Ovary (tissue), 7 donors: ENCODE measurements at regions not wholly inside any gene's neighbourhood (a gene's known extent, or its start where the extent isn't known, plus 50 kb on each side); places are given as distances from the start of the nearest gene placed in this dataset.

Experiments
- DNase-seq, 5 donors: peaks; one replicate each; pipeline ENCODE4 v3.0.0-alpha.2; 2019 to 2020
- H3K27ac ChIP-seq, 2 donors: fragments of 200-600 bp; one replicate each; pipeline versions ENCODE4 v1.5.1 to v1.8.0; 2019 to 2022
- H3K27me3 ChIP-seq: fragments of 200-600 bp; one replicate; pipeline ENCODE4 v1.8.0; 2022
- H3K36me3 ChIP-seq: fragments of 200-600 bp; sonication (generic); one replicate; pipeline ENCODE4 v1.5.1; 2019
- H3K4me1 ChIP-seq: one replicate; pipeline ENCODE4 v1.8.1; 2013; ENCODE audit warnings: mild to moderate bottlenecking, moderate library complexity; ENCODE audit not compliant: insufficient read depth
- H3K4me3 ChIP-seq: fragments of 200-600 bp; sonication (generic); one replicate; pipeline ENCODE4 v1.5.1; 2017
- H3K9me3 ChIP-seq, 2 donors: fragments of 200-600 bp in 1 of 2; sonication (generic) in 1 of 2; one replicate each; pipeline versions ENCODE4 v1.5.1 to v1.8.1; 2013 to 2019; ENCODE audit warnings: mild to moderate bottlenecking in 1 of 2, moderate library complexity in 1 of 2
- EP300 ChIP-seq: sonication (generic); formaldehyde crosslinking; IDR thresholded peaks from one replicate; pipeline ENCODE4 v1.6.1; 2017; ENCODE audit warnings: antibody characterized with exemption
- POLR2A ChIP-seq: fragments of 450-650 bp; IDR thresholded peaks from one replicate; pipeline ENCODE4 v1.6.1; 2017; ENCODE audit warnings: antibody characterized with exemption, mild to moderate bottlenecking, moderate library complexity
- WGBS, 3 donors: extraction: QIAGEN DNeasy Blood & Tissue Kit in 1 of 3; methylation state at CpG; one replicate each; pipeline versions ENCODE4 v1.1.5 to v1.1.7; 2013 to 2017; 5-methylcytosine and 5-hydroxymethylcytosine counted together
- intact Hi-C, 4 donors: fragments of 100-400 bp; cut with DNase I; formaldehyde crosslinking; loops; one replicate each; pipeline versions ENCODE4 v1.11.0 to v1.15.1; 2022 to 2023
- TF ChIP-seq, protein P1 (sequence below), 3 donors: fragments of 450-650 bp in 2 of 3; fragments of 200-600 bp in 1 of 3; IDR thresholded peaks; one replicate each; pipeline versions ENCODE4 v1.5.1 to v1.8.0; 2016 to 2022; ENCODE audit warnings: antibody characterized with exemption in 3 of 3, mild to moderate bottlenecking in 1 of 3
- donor health status: DM: no; HTN: no; CAD: no; lungs with moderate emphysema.
- donor health status: DM: no; HTN: no; CAD: no.
- donor health status: Bipolar disorder and iron deficiency.
- donor health status: DM: no; HTN: no; CAD: no.
- donor health status: DM: yes; HTN: yes; CAD: no.

DNA sequence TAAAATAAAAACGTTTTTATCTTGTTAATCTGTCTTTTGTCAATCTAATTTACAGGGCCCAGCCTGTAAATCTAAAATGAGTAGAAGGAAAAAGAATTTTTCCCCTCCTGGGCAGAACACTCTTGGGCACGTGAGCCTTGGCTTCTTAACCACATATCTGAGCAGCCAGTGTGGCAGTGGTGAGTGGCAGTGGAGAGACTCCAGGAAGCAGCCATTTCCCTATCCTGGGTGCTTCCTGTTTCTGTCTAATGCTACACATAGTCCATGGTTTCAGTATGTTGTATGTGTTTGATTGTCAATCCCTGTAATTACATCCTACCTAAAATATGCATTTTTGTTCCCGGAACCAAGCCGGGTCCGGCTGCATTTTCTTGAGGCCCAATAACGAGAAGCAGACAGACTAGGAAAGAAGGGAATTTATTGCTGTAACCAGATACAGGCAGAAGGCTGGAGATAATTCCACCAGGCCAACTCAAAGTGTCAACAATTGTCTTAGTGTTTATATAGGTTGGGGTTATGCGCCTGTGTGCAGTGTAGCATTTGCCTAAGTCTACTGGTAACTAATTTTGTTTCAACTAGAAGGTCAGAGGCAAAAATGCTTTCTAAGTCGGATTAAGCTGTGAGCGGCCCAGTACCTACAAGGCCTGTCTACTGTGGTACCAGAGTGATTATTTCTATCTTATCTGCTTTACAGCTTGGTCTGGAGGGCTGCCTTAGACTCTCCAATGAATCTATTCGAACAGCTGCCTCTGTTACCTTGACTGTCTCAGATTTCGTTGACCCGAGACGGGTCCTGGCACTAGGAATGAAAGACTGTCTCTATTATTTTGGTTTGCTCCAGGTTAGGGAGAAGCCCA is 82.4 kb upstream of the RESF1 start:
- TF ChIP-seq EP300 (no peak), POLR2A (no peak)
- TF ChIP-seq, protein P1, sequence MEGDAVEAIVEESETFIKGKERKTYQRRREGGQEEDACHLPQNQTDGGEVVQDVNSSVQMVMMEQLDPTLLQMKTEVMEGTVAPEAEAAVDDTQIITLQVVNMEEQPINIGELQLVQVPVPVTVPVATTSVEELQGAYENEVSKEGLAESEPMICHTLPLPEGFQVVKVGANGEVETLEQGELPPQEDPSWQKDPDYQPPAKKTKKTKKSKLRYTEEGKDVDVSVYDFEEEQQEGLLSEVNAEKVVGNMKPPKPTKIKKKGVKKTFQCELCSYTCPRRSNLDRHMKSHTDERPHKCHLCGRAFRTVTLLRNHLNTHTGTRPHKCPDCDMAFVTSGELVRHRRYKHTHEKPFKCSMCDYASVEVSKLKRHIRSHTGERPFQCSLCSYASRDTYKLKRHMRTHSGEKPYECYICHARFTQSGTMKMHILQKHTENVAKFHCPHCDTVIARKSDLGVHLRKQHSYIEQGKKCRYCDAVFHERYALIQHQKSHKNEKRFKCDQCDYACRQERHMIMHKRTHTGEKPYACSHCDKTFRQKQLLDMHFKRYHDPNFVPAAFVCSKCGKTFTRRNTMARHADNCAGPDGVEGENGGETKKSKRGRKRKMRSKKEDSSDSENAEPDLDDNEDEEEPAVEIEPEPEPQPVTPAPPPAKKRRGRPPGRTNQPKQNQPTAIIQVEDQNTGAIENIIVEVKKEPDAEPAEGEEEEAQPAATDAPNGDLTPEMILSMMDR (IDR thresholded peaks at IDR 0.05), result no peak
- Histone ChIP-seq H3K9me3 (no peaks in the 10 kb centered on the region), H3K4me3 (no peak overlapping the region), H3K36me3 (no peaks in the 10 kb centered on the region), H3K4me1 (peaks cover 16% of the 10 kb centered on the region), H3K27me3 (no peaks in the 10 kb centered on the region), H3K27ac (peak overlapping the region in 1 of 2 donors; percentile 73)
- intact Hi-C loops, result no loop called here
- WGBS, 3 donors, result 16 to 21% (median 17%) methylated on average over 13 of the region's 13 CpGs
- peak in 1 of 5 donors; percentile 18 for DNase-seq

DNA sequence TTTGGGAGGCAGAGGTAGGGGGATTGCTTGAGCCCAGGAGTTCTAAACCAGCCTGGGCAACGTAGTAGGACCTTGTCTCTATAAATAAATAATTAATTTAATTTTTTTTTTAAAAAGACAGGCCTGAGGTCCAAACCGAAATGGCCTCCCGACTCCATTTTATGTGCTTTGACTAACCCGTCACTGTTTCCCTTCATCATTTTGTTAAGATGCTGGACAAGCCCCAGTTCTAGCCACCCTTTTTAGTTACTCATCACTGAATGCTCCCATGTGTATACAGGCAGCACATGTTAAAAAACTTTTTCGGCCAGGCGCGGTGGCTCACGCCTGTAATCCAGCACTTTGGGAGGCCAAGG is 83.6 kb upstream of the RESF1 start:
- WGBS, 3 donors, result 92 to 93% (median 92%) methylated on average over 8 of the region's 8 CpGs
- Histone ChIP-seq H3K4me1 (peaks cover 16% of the 10 kb centered on the region), H3K27me3 (no peaks in the 10 kb centered on the region), H3K27ac (peak overlapping the region in 1 of 2 donors; percentile 6), H3K4me3 (no peak overlapping the region), H3K36me3 (no peaks in the 10 kb centered on the region), H3K9me3 (no peaks in the 10 kb centered on the region)
- intact Hi-C loops, result no loop called here
- no peak for DNase-seq
- no peak for TF ChIP-seq EP300
- TF ChIP-seq, protein P1 (IDR thresholded peaks at IDR 0.05), result no peak
- no peak for TF ChIP-seq POLR2A

DNA sequence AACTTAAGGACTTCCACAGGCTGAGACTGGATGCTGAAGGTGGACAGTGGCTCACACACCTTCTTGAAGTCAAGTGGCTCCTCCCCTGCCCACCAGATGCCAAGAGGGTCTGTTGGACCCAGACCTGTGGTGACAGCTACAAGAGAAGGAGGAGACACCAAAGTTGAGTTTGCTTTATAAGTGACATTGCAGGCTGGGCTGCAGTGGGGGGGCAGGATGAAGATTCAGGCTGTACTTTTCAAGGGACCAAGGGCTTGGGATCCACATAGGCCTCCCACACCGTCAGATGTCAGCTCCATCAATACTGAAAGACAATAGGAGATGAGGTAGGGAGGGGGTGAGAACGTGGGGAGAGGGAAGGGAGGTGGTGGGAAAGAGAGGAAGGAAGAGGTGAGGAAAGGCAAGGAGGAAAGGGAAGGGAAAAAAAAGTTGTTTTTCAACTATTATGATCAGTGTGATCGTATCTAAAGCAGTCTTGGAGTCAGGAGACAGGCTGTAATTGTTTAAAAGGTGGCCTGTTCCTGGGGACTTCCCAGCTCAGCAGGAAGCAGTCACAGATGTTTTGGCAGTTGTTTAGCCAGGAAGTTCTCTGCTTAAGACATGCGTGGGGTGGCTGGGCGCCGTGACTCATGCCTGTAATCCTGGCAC is 84.1 kb upstream of the RESF1 start:
- peaks cover 16% of the 10 kb centered on the region for H3K4me1 ChIP-seq
- no peaks in the 10 kb centered on the region for H3K9me3 ChIP-seq
- H3K27ac ChIP-seq, result peak overlapping the region in 1 of 2 donors; percentile 6
- WGBS, 3 donors, result 69 to 73% (median 69%) methylated on average over 6 of the region's 6 CpGs
- H3K27me3 ChIP-seq, result no peaks in the 10 kb centered on the region
- intact Hi-C loops, result no loop called here
- no peak overlapping the region for H3K4me3 ChIP-seq
- TF ChIP-seq POLR2A (no peak), EP300 (no peak)
- TF ChIP-seq, protein P1 (IDR thresholded peaks at IDR 0.05), result no peak
- peak in 4 of 5 donors; percentile 24 to 58 (median 41) for DNase-seq
- H3K36me3 ChIP-seq, result no peaks in the 10 kb centered on the region

DNA sequence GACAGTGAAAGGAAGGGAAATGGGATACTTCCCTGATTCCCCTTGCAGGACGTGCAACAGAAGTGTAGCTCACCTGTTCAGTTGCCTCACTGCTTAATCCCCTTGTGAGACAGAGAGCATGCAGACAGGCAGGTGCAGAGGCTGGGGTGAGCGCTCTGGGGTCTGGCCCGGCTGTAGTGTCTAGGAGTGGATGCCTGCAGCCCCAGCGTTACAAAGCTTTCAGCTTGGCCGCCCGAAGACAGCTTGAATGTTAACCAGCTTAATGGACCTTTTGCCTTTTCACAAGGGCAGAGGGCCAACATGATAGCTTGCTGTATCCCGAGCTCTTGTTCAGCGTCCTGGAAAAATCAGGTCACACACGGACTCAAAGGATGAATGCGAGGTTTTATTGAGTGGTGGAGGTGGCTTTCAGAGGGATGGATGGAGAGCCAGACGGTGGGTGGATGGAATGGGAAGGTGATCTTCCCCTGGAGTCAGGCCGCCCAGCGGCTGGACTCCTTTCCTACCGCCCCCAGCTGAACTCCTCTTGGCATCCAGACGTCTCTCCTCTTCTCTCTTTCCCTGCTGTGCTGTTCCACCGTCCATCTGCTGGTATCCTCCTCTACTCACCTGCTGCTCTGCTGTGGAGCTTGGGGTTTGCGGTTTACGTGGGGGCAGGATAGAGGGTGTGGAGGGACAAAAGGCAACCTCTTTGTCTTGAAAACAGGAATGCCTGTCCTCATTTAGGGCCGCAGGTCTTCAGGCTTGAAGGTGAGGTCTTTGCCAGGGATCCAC is 86.2 kb upstream of the RESF1 start:
- H3K27me3 ChIP-seq, result no peaks in the 10 kb centered on the region
- H3K9me3 ChIP-seq, result no peaks in the 10 kb centered on the region
- no peak for TF ChIP-seq POLR2A
- no peak for TF ChIP-seq EP300
- TF ChIP-seq, protein P1 (IDR thresholded peaks at IDR 0.05), result no peak
- WGBS, 3 donors, result 79 to 87% (median 85%) methylated on average over 19 of the region's 19 CpGs
- H3K36me3 ChIP-seq, result no peaks in the 10 kb centered on the region
- no peak for DNase-seq
- no peak overlapping the region for H3K4me3 ChIP-seq
- intact Hi-C loops, result no loop called here
- no peak overlapping the region for H3K27ac ChIP-seq
- H3K4me1 ChIP-seq, result peaks cover 21% of the 10 kb centered on the region
